ENCODE measurements at regions not wholly inside any gene's neighbourhood (a gene's known extent, or its start where the extent isn't known, plus 50 kb on each side); places are given as distances from the start of the nearest gene placed in this dataset.

DNA sequence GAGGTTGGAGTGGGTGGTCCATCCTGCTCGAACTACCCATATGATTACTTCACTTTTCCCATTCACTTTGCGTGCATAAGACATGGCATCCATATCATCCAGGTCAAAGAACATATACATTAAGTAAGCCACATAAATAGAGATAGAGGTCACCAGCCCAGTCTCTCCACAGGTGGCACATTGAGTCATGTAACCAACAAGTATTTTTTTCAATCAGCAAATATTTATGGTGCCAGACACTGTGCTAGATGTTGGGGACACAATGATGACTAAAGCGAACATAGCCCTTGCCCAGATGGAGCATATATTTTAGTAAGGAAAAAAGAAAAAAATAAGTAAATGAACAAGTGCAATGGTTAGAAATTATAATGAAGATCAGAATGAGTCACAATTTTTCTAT, 83.6 kb upstream of the LCLAT1 start:
- TF ChIP-seq, protein P1, sequence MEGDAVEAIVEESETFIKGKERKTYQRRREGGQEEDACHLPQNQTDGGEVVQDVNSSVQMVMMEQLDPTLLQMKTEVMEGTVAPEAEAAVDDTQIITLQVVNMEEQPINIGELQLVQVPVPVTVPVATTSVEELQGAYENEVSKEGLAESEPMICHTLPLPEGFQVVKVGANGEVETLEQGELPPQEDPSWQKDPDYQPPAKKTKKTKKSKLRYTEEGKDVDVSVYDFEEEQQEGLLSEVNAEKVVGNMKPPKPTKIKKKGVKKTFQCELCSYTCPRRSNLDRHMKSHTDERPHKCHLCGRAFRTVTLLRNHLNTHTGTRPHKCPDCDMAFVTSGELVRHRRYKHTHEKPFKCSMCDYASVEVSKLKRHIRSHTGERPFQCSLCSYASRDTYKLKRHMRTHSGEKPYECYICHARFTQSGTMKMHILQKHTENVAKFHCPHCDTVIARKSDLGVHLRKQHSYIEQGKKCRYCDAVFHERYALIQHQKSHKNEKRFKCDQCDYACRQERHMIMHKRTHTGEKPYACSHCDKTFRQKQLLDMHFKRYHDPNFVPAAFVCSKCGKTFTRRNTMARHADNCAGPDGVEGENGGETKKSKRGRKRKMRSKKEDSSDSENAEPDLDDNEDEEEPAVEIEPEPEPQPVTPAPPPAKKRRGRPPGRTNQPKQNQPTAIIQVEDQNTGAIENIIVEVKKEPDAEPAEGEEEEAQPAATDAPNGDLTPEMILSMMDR (IDR thresholded peaks at IDR 0.05; ENCODE audit: insufficient read depth, low read depth, low read length) = no peak
- no peak for TF ChIP-seq EZH2 (IDR thresholded peaks at IDR 0.05; ENCODE audit: insufficient read depth, low read length)

All from astrocyte (in vitro differentiated cells and primary cell).